ENCODE measurements at regions not wholly inside any gene's neighbourhood (a gene's known extent, or its start where the extent isn't known, plus 50 kb on each side); places are given as distances from the start of the nearest gene placed in this dataset.

- TF ChIP-seq, protein P1, sequence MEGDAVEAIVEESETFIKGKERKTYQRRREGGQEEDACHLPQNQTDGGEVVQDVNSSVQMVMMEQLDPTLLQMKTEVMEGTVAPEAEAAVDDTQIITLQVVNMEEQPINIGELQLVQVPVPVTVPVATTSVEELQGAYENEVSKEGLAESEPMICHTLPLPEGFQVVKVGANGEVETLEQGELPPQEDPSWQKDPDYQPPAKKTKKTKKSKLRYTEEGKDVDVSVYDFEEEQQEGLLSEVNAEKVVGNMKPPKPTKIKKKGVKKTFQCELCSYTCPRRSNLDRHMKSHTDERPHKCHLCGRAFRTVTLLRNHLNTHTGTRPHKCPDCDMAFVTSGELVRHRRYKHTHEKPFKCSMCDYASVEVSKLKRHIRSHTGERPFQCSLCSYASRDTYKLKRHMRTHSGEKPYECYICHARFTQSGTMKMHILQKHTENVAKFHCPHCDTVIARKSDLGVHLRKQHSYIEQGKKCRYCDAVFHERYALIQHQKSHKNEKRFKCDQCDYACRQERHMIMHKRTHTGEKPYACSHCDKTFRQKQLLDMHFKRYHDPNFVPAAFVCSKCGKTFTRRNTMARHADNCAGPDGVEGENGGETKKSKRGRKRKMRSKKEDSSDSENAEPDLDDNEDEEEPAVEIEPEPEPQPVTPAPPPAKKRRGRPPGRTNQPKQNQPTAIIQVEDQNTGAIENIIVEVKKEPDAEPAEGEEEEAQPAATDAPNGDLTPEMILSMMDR (conservative IDR thresholded peaks at IDR 0.05; ENCODE audit: low read depth, low read length): no peak
- TF ChIP-seq POLR2A (IDR thresholded peaks at IDR 0.05; ENCODE audit: low read depth, low read length): no peak
- no peak for TF ChIP-seq CEBPB (IDR thresholded peaks at IDR 0.05; ENCODE audit: low read depth, low read length)
- TF ChIP-seq BHLHE40 (IDR thresholded peaks at IDR 0.05; ENCODE audit: low read depth, low read length): no peak
- TF ChIP-seq CHD1 (IDR thresholded peaks at IDR 0.05; ENCODE audit: low read depth, low read length): no peak
- TF ChIP-seq, protein P2, sequence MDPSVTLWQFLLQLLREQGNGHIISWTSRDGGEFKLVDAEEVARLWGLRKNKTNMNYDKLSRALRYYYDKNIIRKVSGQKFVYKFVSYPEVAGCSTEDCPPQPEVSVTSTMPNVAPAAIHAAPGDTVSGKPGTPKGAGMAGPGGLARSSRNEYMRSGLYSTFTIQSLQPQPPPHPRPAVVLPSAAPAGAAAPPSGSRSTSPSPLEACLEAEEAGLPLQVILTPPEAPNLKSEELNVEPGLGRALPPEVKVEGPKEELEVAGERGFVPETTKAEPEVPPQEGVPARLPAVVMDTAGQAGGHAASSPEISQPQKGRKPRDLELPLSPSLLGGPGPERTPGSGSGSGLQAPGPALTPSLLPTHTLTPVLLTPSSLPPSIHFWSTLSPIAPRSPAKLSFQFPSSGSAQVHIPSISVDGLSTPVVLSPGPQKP (IDR thresholded peaks at IDR 0.05; ENCODE audit: borderline replicate concordance, low read depth, low read length): no peak
- TF ChIP-seq MAFK (IDR thresholded peaks at IDR 0.05; ENCODE audit: low read depth, low read length): no peak
- no peak for TF ChIP-seq SMC3 (IDR thresholded peaks at IDR 0.05; ENCODE audit: low read depth, low read length)
- no peak for TF ChIP-seq RAD21 (IDR thresholded peaks at IDR 0.05; ENCODE audit: low read length)
- no peak for TF ChIP-seq RFX5 (IDR thresholded peaks at IDR 0.05; ENCODE audit: low read depth, low read length)
- TF ChIP-seq, protein P3, sequence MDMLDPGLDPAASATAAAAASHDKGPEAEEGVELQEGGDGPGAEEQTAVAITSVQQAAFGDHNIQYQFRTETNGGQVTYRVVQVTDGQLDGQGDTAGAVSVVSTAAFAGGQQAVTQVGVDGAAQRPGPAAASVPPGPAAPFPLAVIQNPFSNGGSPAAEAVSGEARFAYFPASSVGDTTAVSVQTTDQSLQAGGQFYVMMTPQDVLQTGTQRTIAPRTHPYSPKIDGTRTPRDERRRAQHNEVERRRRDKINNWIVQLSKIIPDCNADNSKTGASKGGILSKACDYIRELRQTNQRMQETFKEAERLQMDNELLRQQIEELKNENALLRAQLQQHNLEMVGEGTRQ (IDR thresholded peaks at IDR 0.05; ENCODE audit: low read depth, low read length): no peak
- TF ChIP-seq MAZ (IDR thresholded peaks at IDR 0.05; ENCODE audit: borderline replicate concordance, low read depth, low read length): no peak
Measured at GRCh38 chr21:40923901-40924300, 76.9 kb upstream of the DSCAM start.
